Adrenal gland (tissue), 5 donors: ENCODE measurements at regions not wholly inside any gene's neighbourhood (a gene's known extent, or its start where the extent isn't known, plus 50 kb on each side); places are given as distances from the start of the nearest gene placed in this dataset.

ENCODE experiments used
- POLR2A ChIP-seq, 2 donors: fragments of 450-650 bp; IDR thresholded peaks; one replicate each; pipeline ENCODE4 v1.6.1; 2017; ENCODE audit warnings: antibody characterized with exemption in 2 of 2, mild to moderate bottlenecking in 2 of 2, moderate library complexity in 1 of 2
- TF ChIP-seq, protein P1 (sequence below), 6 experiments: fragments of 450-650 bp in 4 of 6; fragments of 200-600 bp in 2 of 6; sonication (generic) in 1 of 6; IDR thresholded peaks; 1 replicate in 5 of 6; 2 replicates in 1 of 6; pipeline versions ENCODE4 v1.5.1 to v1.8.0; 2016 to 2021; ENCODE audit warnings: antibody characterized with exemption in 6 of 6, mild to moderate bottlenecking in 2 of 6, moderate library complexity in 1 of 6
- donor health status: DM: no; HTN: no; CAD: no.

DNA sequence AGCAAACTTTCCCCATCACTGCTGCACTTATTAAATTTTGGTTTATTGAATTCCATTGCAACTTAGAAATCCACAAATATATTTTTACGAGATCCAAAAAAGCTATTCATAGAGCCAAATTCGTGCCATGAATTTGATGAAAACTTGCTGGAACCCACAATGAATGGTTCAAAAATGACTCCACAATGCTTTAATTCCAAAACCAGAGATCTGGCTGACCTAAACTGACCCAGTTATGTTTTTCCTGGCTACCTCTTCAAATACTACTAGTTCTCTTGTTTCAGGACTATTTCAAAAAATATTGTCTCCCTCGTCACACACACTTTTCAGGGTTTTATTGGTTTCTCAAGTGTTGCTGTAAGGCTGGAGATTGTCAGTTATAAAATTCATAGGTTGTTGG, 474.8 kb downstream of the PDGFC start:
- no peak for TF ChIP-seq POLR2A (IDR thresholded peaks at IDR 0.05)
- TF ChIP-seq, protein P1, sequence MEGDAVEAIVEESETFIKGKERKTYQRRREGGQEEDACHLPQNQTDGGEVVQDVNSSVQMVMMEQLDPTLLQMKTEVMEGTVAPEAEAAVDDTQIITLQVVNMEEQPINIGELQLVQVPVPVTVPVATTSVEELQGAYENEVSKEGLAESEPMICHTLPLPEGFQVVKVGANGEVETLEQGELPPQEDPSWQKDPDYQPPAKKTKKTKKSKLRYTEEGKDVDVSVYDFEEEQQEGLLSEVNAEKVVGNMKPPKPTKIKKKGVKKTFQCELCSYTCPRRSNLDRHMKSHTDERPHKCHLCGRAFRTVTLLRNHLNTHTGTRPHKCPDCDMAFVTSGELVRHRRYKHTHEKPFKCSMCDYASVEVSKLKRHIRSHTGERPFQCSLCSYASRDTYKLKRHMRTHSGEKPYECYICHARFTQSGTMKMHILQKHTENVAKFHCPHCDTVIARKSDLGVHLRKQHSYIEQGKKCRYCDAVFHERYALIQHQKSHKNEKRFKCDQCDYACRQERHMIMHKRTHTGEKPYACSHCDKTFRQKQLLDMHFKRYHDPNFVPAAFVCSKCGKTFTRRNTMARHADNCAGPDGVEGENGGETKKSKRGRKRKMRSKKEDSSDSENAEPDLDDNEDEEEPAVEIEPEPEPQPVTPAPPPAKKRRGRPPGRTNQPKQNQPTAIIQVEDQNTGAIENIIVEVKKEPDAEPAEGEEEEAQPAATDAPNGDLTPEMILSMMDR (IDR thresholded peaks at IDR 0.05), result no peak
